ENCODE measurements at regions not wholly inside any gene's neighbourhood (a gene's known extent, or its start where the extent isn't known, plus 50 kb on each side); places are given as distances from the start of the nearest gene placed in this dataset.
"Not testable (repeated sequence)": the region's sequence is repeated elsewhere in the genome, so short reads cannot be mapped to it uniquely, and the experiment has no call there.

DNA sequence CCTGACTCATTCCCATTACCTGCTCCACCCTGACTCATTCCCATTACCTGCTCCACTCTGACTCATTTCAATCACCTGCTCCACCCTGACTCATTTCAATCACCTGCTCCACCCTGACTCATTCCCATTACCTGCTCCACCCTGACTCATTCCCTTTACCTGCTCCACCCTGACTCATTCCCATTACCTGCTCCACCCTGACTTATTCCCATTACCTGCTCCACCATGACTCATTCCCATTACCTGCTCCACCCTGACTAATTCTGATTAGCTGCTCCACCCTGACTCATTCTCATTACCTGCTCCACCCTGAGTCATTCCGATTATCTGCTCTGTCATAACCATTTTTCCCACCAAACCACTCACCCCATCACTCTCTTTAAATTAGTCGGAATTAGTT, 901.2 kb upstream of the NEGR1 start:
- not testable (repeated sequence) for DNase-seq

DNA sequence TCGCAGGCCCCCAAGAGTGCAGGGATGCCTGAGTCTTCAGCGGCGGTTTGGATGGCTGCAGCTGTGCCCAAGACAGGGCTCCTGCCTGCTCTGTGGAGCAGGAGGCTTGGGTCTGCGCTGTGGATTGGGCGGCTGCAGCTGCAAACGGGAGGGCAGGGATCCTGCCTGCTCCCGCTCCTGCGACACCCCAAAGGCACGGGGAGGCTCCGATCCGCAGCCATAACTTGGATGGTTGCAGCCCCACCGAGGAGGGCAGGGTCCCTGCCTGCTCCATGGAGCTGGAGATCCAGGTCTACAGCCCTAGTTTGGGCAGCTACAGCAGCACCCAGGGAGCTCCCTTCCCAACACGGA, 898.8 kb upstream of the NEGR1 start:
- DNase-seq = no peak

DNA sequence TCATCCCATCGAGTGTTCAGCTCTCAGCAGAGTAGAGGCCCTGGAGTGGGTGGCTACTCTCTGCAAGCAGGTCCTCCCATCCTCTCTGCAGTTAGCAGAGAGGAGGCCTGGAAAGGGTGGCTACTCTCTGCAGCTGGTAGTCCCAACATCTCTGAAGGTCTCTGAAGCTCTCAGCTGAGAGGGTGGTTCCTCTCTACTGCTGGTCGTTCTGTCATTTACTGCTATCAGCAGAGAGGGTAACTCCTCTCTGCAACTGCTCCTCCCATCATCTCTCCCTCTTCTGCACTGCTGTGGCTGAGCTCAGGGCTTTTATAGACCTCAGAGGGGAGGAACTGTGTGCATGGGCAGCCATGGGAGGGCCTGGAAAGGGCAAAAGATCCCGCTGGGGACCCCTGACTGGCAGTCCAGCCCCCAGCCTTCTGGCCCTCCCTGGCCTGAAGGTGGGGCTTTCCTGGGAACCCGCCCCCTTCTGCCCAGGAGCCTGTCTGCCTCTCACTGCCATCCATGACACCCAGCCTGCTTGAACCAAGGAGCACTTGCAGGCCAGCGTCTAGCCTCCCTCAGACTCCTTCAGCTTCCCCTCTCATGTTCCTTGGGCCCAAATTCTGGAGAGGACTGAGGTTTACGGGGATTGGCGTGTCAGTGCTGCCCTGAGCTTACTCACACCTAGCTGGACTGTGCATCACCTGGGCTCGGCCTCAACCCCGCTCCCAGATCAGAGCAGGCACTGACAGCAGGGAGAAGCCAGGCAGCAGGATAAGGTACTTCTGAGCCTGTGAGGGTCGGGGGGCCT, 898.3 kb upstream of the NEGR1 start:
- no peak for DNase-seq

DNA sequence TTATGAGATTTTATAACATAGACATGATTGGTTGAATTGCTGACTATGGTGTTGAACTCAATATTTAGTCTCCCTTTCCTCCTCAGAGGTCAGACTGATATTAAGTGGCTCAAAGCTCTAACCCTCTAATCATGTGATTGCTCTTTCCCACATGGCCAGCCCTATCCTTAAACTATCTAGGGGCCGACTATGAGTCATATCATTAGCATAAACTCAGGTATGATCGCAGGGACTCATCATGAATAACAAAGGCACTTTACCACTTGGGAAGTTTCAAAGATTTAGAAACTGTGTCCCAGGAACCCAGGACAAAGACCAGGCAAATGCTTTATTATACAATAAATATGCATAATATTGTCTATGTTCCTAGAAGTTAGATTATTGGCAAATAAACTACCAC, 894.6 kb upstream of the NEGR1 start:
- DNase-seq = no peak

DNA sequence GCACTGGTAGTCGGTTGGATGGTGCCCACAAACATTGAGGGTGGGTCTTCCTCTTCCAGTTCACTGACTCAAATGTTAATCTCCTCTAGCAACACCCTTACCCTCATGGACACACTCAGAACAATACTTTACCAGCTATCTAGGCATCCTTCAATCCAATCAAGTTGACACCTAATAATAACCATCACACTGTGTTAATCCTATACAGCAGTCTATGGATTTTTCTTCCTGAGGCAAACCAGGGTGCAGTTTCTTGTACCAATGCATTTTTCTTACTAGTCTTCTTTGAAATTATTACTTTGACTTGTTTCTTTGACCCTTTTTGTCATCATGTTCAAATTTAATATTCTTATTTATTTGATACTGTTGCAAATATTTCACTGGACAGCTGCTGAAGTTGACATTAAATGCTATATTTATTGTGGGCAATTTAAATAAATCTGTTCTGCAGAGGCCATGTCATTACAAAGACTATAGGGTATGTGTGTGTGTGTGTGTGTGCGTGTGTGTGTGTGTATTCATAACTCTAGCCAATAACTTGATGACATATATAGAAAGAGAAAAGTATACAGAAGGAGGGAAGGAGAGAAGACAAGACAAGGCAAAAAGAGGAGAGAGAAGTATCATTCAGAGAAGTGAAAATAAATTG, 884.8 kb upstream of the NEGR1 start:
- no peak for DNase-seq

DNA sequence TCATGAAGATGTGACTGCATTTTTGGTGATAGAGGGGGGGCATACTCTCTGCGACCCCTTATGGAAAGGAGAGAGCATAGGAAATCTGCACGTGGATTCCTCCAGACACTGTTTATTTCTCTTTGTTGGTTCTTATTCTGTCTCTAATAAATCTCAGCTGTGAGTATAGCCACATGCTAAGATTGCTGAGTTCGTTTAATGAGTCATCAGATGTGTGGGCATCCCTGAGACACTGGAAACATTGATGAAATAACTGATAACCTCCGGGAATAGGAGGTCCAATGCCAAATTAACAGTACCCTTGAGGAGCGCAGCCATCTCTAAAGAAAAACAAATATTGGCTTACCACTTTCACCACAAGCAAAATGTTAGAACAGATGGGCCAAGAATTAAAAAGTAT, 880.2 kb upstream of the NEGR1 start:
- DNase-seq = no peak

DNA sequence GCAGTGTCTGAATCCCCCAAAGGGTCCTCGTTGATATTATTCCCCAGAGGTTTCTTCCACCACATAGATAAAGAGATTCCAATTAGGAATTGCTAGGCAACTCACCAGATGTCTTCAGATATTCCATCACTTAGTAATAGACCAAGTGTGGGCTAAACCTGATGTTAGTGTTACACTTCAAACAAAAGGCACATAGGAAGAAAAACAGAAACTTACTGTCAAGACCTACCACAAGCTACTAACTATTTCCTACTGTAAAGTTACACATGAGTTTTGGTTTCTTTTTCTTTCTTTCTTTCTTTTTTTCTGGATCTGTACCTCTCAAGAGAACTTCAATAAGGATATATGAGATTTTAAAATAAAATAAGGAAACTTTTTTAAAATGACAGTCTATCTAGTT, 879.1 kb upstream of the NEGR1 start:
- no peak for DNase-seq

DNA sequence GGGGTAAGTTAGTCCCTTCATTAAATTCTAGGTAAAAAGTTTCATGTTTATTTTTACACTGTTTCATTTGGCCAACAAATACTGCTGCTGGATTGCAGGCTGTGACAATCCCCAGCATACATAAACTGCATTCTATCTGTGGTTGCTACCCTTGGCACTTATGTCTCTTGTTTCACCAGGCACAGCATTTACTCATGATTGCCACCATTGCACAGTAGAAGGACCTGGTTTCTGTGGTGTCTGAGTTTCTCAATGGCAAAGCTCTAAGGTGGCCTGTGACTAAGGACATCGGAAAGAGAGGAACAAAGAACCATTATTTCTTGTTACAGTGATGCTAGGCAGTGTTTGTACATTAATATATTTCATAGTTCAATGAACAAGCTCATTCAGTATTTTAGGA, 878.4 kb upstream of the NEGR1 start:
- DNase-seq = no peak

DNA sequence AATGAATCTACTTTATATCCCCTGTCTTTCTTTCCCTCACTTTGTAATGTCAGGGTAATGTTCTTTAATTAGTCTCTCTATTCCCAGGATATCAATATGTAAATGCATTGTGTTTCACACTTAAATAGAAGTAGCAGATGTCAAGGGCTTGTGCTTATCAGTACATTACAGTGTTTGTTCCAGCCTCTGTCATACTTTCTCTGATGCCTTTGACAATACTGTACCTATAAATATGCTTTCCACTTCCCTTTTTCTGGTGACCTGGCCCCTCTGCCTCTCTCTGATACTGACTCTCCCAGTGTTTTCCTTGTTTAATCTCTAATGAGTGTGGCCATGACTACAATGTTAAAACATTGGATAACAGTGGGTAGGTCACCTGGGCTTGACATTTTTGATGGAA, 862.0 kb upstream of the NEGR1 start:
- DNase-seq = no peak

DNA sequence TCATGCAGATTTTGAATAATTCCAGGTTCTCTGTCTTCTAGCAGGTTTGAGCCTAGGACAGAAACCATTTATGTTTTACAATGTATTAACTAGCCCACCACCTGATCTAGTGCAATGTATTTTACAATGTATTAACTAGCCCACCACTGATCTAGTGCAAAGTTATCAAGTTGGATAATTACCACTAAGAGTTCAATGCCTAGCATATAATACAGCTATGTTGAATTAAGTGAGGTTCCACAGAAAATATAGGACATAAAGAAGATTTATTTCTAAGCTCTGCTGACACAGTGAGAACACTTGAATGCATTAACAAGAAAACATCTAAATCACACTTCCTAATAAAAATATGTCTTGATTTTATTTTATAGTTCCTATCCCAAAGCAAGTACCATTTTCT, 854.6 kb upstream of the NEGR1 start:
- DNase-seq = no peak

DNA sequence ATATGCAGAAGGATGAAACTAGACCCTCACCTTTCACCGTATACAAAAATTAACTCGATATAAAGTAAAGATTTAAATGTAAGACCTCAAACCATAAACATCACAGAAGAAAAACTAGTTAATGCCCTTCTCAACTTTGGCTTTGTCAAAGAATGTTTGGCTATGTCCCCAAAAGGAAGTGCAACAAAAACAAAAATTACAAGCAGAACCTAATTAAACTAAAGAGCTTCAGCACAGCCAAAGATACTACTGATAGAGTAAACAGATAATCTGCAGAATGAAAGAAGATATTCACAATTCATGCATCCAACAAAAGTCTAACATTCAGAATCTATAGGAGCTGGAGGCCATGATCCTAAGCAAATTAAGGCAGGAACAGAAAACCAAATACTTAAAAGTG, 824.6 kb upstream of the NEGR1 start:
- no peak for DNase-seq

DNA sequence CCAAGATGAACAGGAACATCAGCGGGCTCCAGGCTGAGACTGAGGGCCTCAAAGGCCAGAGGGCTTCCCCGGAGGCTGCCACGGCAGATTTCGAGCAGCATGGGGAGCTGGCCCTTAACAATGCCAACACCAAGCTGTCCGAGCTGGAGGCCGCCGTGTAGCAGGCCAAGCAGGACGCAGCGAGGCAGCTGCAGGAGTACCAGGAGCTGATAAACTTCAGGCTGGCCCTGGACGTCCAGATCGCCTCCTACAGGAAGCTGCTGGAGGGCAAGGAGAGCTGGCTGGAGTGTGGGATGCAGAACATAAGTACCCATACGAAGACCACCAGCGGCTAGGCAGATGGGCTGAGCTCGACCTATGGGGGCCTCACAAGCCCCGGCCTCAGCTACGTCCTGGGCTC, 823.4 kb upstream of the NEGR1 start:
- no peak for DNase-seq

DNA sequence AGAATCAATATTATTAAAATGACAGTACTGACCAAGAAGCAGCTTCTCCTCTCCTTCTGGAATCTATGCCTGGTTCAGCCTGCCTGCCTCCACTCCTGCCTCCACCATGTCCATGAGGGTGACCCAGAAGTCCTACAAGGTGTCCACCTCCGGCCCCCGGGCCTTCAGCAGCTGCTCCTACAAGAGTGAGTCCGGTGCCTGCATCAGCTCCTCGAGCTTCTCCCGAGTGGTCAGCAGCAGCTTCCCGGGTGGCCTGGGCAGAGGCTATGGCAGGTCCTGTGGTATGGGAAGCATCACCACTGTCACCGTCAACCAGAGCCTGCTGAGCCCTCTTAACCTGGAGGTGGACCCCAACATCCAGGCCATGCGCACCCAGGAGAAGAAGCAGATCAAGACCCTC, 822.4 kb upstream of the NEGR1 start:
- DNase-seq = no peak

DNA sequence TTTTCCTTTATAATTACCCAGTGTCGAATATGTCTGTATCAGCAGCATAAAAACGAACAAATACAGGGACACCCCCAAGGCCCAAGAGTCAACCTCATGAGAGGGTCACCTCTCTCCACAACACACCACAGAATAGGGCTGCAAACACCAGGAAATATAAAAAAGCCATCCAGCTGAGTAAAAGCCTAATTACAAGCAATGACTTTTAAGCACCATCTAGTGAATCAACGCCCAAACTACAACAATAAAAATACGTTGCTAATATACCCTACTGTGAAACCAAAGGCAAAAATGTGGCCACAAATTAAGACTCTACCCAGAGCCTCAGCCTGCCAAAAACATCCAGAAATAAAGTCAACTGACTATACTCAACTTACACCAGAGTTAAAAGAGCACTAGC, 817.9 kb upstream of the NEGR1 start:
- DNase-seq = no peak

DNA sequence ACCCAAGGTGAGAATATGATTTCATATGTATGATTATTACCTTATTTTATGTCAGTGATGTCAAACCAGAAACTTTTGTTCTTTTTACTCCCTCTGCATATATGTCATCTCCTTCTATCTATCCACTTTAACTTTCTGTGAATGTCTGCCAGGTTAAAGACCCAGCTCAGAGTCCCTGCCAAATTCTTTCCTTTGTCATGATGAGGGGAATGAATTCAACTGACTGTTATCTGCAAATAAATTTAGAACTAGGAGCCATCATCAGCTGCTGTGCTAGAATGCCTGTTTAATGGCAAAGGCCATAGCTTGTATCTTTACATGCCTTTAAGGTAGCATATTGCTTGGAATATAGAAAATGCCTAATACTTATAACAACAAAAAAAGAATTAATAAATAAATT, 815.6 kb upstream of the NEGR1 start:
- DNase-seq = no peak

DNA sequence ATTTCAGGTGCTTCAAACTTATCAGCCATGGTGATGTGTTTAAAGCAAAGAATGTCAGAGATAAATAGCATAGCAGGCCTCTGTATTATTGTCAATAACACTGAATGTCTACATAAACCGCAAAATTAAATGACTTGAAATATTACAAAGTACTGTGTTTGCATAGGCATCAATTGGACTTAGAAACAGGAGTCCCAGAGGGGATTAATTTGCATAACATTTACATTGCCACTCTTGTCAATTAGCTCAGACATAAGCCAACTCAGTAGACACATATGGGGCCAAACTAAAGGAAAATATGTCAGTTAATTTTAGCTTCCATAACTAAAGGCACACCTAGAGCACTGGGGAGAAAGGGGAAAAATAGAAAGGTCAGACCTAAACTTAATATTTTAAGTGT, 814.5 kb upstream of the NEGR1 start:
- DNase-seq = no peak

DNA sequence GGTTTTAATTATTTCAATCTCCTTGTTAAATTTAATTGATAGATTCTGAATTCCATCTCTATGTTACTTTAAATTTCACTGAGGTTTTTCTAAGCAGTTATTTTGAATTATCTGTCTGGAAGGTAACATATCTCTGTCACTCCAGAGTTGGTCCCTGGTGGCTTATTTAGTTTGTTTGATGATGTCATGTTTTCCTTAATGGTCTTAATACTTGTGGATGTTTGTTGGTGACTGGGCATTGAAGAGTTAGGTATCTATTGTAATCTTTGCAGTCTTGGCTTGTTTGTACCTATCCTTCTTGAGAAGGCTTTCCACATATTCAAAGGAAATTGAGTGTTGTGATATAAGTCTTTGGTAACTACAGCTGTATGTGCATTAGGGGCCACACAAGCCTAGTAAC, 810.0 kb upstream of the NEGR1 start:
- no peak for DNase-seq

DNA sequence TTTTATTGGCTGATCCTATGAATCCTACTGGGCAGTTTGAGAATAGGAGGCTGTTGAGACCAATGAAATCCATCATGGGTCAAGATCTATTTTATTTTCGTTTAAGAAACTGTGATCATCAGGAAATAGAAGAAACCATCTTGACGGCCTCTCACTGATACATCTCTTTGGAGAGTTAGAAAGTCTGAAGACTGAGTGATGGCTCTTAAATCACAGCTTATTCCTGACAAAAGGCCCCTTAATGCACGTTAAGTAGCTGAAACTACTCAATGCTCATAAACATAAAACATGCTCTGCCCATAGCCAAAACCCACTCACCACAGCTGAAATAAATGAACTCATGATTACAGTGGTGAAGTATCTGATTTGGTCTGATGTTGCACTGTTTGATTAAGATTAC, 784.5 kb upstream of the NEGR1 start:
- no peak for DNase-seq

DNA sequence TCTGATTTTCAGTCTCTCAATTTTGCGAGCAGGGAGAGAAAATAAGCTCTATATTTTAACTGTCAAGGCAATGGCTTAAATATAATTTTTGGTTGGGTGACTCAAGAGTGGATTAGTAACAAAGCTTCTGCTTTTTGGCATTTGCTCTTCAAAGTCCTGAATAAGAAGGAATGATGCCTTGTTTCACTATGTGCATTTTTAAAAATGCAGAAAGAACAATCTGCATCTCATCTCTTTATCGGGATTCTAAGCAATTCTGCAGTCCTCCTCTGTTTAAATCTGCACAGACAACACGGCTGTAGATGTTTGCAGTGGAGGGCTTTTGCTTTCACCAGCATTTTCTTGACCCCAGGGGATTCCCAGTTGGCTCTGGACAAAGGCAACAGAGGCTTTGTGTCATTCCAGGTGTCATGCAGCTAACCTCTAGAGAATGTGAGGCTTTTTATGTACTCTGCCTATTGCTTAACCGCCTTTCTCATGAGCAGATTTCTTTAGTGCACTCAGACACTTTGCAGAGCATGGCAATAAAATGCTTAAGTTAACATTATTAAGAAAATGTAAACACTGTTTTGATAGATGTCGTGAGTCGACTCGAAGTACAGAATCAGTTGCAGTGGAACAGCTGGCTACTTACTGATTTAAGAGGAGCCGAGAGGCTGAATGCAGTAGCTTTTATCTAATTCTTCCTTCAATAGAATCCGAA, 783.2 kb upstream of the NEGR1 start:
- no peak for DNase-seq

DNA sequence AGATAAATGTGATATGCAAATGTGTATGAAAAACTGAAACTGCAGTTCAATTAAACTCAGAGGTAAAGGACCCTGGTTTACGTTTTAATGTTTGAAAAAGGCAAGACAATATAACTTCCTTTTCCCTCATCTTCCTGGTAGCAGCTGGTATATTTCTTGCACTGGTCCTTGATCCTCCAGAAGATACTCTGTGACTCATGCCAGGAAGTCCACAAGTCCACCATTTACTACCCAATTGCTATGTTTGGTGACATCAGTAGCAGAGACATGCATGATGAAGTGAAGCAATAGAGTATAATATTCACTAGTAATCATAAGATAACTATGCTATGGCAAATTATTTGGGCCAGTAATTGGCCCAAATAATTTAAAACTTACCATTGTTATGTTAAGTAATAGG, 774.5 kb upstream of the NEGR1 start:
- no peak for DNase-seq

DNA sequence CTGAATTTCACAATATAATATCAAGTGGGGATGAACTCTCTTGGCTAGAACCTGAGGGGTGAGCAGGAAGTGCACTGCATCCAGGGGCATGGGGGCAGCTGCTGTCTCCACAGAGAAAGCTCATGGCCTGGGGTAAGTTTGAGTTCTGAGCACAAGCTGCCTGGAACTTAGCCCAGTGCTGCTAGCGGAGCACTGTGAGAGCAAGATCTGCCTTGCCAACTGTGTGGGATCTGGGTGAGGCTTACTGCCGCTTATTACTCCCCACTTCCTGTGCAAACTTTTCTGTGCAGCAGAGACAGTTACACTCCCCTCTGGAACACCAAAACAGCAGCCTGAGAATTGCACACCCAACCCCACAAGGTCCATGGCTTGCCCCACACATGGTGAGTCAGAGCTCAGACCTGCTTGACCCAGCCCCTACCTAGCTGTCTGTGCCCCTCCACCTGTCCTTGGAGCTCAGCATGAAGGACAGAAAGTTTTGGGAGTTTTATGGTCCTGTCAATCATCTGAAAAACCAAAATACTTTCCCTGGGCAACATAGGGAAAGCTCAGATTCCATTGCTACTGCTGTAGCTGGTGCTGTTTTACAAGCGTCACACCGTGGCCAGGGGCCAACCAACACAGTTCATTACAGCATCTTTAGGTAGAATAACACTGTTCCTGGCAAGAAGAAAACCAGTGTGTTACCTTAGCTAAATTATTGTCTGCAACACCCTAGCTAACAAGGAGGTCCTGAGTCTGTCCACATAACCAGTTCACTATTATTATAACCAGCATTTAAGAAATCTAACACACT, 762.1 kb upstream of the NEGR1 start:
- DNase-seq = no peak

DNA sequence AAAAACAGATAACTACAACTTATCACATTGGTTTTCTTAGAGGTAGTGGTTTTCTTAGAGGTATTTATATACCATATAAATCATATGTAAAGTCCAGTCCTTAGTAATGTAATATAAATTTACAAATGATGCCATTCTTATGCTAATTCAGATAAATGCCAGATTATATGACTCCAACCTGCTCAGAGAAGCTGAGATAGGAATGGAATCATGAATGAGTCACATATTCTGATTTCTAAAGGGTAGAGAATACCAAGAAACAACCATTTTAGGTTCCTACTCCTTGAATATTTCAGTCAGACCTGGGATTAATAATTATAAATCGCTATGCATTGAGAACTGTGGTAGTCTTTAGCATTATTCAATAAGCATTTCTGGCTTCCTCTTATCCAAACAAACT, 760.1 kb upstream of the NEGR1 start:
- DNase-seq = no peak

DNA sequence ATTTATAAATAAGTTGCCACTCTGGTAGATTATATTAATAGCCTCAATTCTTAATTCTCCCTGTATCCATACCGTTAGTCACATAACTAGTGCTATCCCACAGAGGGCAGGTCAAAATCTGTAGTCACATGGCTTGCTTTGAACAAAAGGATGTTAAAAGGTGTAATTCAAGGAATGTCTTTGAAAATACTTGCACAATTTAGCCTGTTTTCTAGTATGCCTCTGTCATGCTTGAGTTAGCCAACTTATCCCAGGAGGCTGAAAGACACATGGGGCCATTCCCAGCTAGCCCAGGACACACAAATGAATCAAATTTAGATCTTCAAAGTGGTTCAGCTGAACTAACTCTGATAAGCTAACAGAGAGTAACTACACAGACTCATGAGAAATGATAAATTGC, 758.5 kb upstream of the NEGR1 start:
- DNase-seq = no peak

DNA sequence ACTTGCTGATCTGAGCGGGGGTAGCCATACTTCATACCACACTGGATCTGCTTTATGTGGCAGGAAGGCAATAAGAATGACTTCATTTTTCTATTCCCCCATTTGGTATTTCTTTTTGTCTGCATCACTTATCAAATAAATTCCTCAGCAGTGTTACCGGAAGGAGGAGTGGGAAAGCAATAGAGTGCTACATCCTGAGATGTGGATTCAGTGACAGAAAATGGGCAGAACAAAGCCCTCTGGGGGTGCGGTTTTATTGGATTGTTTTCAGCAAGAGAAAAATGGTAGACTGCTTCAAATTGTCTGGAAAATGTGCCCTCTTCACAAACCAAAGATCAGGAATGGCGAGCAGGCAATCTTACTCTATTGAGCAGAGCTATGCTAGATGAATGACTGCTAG, 751.9 kb upstream of the NEGR1 start:
- DNase-seq = no peak
